NCI-H2196 treated with DMSO at 0.1 percent for 48 hours (cell line): ENCODE measurements at regions not wholly inside any gene's neighbourhood (a gene's known extent, or its start where the extent isn't known, plus 50 kb on each side); places are given as distances from the start of the nearest gene placed in this dataset.
"Not testable (repeated sequence)": the region's sequence is repeated elsewhere in the genome, so short reads cannot be mapped to it uniquely, and the experiment has no call there.

ENCODE experiments used
- DNase-seq: peaks from one replicate; lab custom pipeline; 2025; ENCODE audit not compliant: unreplicated experiment; lab: John Stamatoyannopoulos, UW

- DNase-seq: no peak
These were observed 87.1 kb upstream of the USP9X start for GRCh38 chrX:40998123-40998522.

GRCh38 chrX:41001327-41001726 lies 83.9 kb upstream of the USP9X start:
- DNase-seq: no peak

- DNase-seq: no peak
These were observed 83.2 kb upstream of the USP9X start for GRCh38 chrX:41002026-41002425.

GRCh38 chrX:41003506-41004270 lies 81.6 kb upstream of the USP9X start:
- DNase-seq: no peak

- DNase-seq: no peak
These were observed 79.7 kb upstream of the USP9X start for GRCh38 chrX:41005445-41005992.

GRCh38 chrX:41009850-41010846 lies 75.1 kb upstream of the USP9X start:
- no peak for DNase-seq

- no peak for DNase-seq
These were observed 70.4 kb upstream of the USP9X start for GRCh38 chrX:41014776-41015360.

- DNase-seq: not testable (repeated sequence)
These were observed 67.5 kb upstream of the USP9X start for GRCh38 chrX:41017785-41018184.

- DNase-seq: not testable (repeated sequence)
These were observed 66.7 kb upstream of the USP9X start for GRCh38 chrX:41018391-41019040.

- DNase-seq: no peak
These were observed 66.2 kb upstream of the USP9X start for GRCh38 chrX:41019041-41019392.

- no peak for DNase-seq
These were observed 62.7 kb upstream of the USP9X start for GRCh38 chrX:41022566-41022965.

GRCh38 chrX:41023098-41023497 lies 62.1 kb upstream of the USP9X start:
- no peak for DNase-seq

GRCh38 chrX:41024335-41024734 lies 60.9 kb upstream of the USP9X start:
- DNase-seq: not testable (repeated sequence)

- DNase-seq: no peak
These were observed 60.5 kb upstream of the USP9X start for GRCh38 chrX:41024755-41025154.

- DNase-seq: no peak
These were observed 59.1 kb upstream of the USP9X start for GRCh38 chrX:41025926-41026701.

- DNase-seq: no peak
These were observed 58.6 kb upstream of the USP9X start for GRCh38 chrX:41026702-41027078.

- no peak for DNase-seq
These were observed 55.9 kb upstream of the USP9X start for GRCh38 chrX:41029332-41029731.

GRCh38 chrX:41031256-41031967 lies 53.8 kb upstream of the USP9X start:
- no peak for DNase-seq

- no peak for DNase-seq
These were observed 51.9 kb upstream of the USP9X start for GRCh38 chrX:41033299-41033698.
